ENCODE measurements at regions not wholly inside any gene's neighbourhood (a gene's known extent, or its start where the extent isn't known, plus 50 kb on each side); places are given as distances from the start of the nearest gene placed in this dataset.

- TF ChIP-seq, protein P1, sequence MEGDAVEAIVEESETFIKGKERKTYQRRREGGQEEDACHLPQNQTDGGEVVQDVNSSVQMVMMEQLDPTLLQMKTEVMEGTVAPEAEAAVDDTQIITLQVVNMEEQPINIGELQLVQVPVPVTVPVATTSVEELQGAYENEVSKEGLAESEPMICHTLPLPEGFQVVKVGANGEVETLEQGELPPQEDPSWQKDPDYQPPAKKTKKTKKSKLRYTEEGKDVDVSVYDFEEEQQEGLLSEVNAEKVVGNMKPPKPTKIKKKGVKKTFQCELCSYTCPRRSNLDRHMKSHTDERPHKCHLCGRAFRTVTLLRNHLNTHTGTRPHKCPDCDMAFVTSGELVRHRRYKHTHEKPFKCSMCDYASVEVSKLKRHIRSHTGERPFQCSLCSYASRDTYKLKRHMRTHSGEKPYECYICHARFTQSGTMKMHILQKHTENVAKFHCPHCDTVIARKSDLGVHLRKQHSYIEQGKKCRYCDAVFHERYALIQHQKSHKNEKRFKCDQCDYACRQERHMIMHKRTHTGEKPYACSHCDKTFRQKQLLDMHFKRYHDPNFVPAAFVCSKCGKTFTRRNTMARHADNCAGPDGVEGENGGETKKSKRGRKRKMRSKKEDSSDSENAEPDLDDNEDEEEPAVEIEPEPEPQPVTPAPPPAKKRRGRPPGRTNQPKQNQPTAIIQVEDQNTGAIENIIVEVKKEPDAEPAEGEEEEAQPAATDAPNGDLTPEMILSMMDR (IDR thresholded peaks at IDR 0.05), result no peak
- no peak for TF ChIP-seq POLR2A (IDR thresholded peaks at IDR 0.05)
Observed at GRCh38 chr7:41199136-41199535, 503.8 kb downstream of the INHBA start.
